A673 (cell line): ENCODE measurements at regions not wholly inside any gene's neighbourhood (a gene's known extent, or its start where the extent isn't known, plus 50 kb on each side); places are given as distances from the start of the nearest gene placed in this dataset.

ENCODE experiments used
- BruUV-seq: library from RNA; stranded (reverse); fragments of 400-500 nt; replicated peaks from 2 replicates; lab custom pipeline; 2021; lab: Mats Ljungman, UMichigan
- CTCF ChIA-PET: fragments of 300-600 bp; sonication (Branson Sonifier 250); formaldehyde crosslinking; loops from one replicate; lab custom pipeline; 2022; ENCODE audit warnings: antibody characterized with exemption; lab: Charles Lee
- POLR2A ChIA-PET: fragments of 300-600 bp; sonication (Branson Sonifier 250); formaldehyde crosslinking; loops from one replicate; lab custom pipeline; 2022; ENCODE audit warnings: antibody characterized with exemption; ENCODE audit not compliant: low non-redundant PET; lab: Charles Lee
- DNase-seq: peaks from one replicate; pipeline ENCODE4 v3.0.0-alpha.2; 2015; ENCODE audit warnings: low spot score
- H3K27ac ChIP-seq: fragments of 200-600 bp; sonication (generic); 2 replicates; pipeline ENCODE4 v1.5.1; 2016; ENCODE audit warnings: mixed run types, low read depth, mild to moderate bottlenecking, mixed read lengths, antibody characterized with exemption, low read length; ENCODE audit not compliant: poor library complexity, severe bottlenecking
- H3K27me3 ChIP-seq: fragments of 200-600 bp; sonication (generic); replicated peaks from 2 replicates; pipeline ENCODE4 v1.6.1; 2017; ENCODE audit warnings: mixed run types, low read depth, mild to moderate bottlenecking, mixed read lengths, antibody characterized with exemption, low read length; ENCODE audit not compliant: insufficient read depth, poor library complexity
- H3K36me3 ChIP-seq: fragments of 200-600 bp; sonication (generic); 2 replicates; pipeline ENCODE4 v1.6.1; 2016; ENCODE audit warnings: mixed run types, mild to moderate bottlenecking, mixed read lengths, antibody characterized with exemption, low read length; ENCODE audit not compliant: insufficient read depth, poor library complexity, severe bottlenecking
- H3K4me1 ChIP-seq: fragments of 200-600 bp; sonication (generic); 2 replicates; pipeline ENCODE4 v1.6.1; 2017; ENCODE audit warnings: mixed run types, mild to moderate bottlenecking, mixed read lengths, antibody characterized with exemption, low read length; ENCODE audit not compliant: insufficient read depth, poor library complexity, severe bottlenecking
- H3K4me3 ChIP-seq: fragments of 200-600 bp; sonication (generic); 2 replicates; pipeline ENCODE4 v1.5.1; 2016; ENCODE audit warnings: low read depth, mixed run types, mild to moderate bottlenecking, mixed read lengths, low read length; ENCODE audit not compliant: poor library complexity, severe bottlenecking
- H3K9me3 ChIP-seq: fragments of 200-600 bp; sonication (generic); 2 replicates; pipeline ENCODE4 v1.6.1; 2016; ENCODE audit warnings: mixed run types, low read depth, mild to moderate bottlenecking, mixed read lengths, antibody characterized with exemption, low read length; ENCODE audit not compliant: poor library complexity, severe bottlenecking
- EZH2 ChIP-seq: fragments of 200-600 bp; sonication (generic); IDR thresholded peaks from 2 replicates; pipeline ENCODE4 v1.6.1; 2017; ENCODE audit warnings: borderline replicate concordance, low read depth, mild to moderate bottlenecking, mixed read lengths, antibody characterized with exemption, low read length; ENCODE audit not compliant: poor library complexity, severe bottlenecking
- intact Hi-C: fragments of 100-400 bp; cut with micrococcal nuclease; formaldehyde crosslinking; loops from one replicate; pipeline ENCODE4 v1.10.0; 2022; ENCODE audit not compliant: unreplicated experiment
- TF ChIP-seq, protein P1 (sequence below): fragments of 300-800, 200-600 bp; sonication (generic); conservative IDR thresholded peaks from 2 replicates; pipeline ENCODE4 v1.5.1; 2017; ENCODE audit warnings: low read depth, mild to moderate bottlenecking, antibody characterized with exemption, low read length, moderate library complexity, mixed read lengths

DNA sequence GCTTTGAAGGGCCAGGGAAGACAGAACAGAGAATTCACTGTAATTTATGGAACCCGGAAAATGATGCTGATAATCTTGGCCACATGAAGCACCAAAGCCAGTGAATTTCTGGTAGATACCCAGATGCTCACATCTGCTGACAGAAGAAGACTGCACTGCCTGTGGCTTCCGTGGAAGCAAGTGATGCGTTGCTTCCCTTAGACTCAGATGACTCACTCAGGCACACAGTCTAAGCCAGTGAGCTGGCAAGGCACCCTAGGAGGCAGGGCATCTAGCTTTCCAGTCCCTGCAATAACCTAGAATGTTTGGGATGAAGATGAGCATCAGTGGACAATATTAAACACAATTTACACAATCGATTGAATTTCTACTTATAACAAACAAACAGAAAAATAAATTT lies 284.7 kb downstream of the CMPK2 start:
- POLR2A ChIA-PET: no interaction called here
- no TSS peak for BruUV-seq
- H3K9me3 ChIP-seq: no peaks in the 10 kb centered on the region
- peak; percentile 55 for DNase-seq
- no peaks in the 10 kb centered on the region for H3K27me3 ChIP-seq
- intact Hi-C loops: no loop called here
- H3K4me1 ChIP-seq: no peaks in the 10 kb centered on the region
- CTCF ChIA-PET: no interaction called here
- H3K27ac ChIP-seq: no peak overlapping the region
- H3K4me3 ChIP-seq: no peak overlapping the region
- TF ChIP-seq, protein P1, sequence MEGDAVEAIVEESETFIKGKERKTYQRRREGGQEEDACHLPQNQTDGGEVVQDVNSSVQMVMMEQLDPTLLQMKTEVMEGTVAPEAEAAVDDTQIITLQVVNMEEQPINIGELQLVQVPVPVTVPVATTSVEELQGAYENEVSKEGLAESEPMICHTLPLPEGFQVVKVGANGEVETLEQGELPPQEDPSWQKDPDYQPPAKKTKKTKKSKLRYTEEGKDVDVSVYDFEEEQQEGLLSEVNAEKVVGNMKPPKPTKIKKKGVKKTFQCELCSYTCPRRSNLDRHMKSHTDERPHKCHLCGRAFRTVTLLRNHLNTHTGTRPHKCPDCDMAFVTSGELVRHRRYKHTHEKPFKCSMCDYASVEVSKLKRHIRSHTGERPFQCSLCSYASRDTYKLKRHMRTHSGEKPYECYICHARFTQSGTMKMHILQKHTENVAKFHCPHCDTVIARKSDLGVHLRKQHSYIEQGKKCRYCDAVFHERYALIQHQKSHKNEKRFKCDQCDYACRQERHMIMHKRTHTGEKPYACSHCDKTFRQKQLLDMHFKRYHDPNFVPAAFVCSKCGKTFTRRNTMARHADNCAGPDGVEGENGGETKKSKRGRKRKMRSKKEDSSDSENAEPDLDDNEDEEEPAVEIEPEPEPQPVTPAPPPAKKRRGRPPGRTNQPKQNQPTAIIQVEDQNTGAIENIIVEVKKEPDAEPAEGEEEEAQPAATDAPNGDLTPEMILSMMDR: no peak
- TF ChIP-seq EZH2: no peak
- no peaks in the 10 kb centered on the region for H3K36me3 ChIP-seq

DNA sequence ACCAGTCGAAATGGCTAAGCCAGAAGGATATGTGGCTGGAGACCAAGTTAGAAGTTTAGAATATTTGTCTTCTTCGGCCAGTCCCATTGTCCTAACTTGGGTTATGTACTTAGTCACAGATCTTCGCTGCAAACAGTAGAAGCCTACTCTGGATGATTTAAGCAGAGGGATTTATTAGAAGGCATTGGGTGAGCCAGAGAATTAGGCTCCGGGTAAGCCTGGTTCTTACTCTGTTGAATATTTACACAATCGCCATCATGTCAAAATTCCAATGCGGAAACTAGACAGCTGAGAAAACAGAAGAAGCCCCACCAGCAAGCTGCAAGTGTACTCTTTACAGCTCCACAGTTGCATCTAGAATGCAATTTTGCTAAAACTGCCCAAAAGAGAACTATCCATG lies 276.6 kb downstream of the CMPK2 start:
- no peaks in the 10 kb centered on the region for H3K27me3 ChIP-seq
- no peak overlapping the region for H3K4me3 ChIP-seq
- intact Hi-C loops: no loop called here
- no peaks in the 10 kb centered on the region for H3K36me3 ChIP-seq
- TF ChIP-seq EZH2: no peak
- TF ChIP-seq, protein P1: no peak
- BruUV-seq: no TSS peak
- H3K27ac ChIP-seq: no peak overlapping the region
- no peaks in the 10 kb centered on the region for H3K9me3 ChIP-seq
- ChIA-PET POLR2A (no interaction called here), CTCF (no interaction called here)
- no peak for DNase-seq
- no peaks in the 10 kb centered on the region for H3K4me1 ChIP-seq

DNA sequence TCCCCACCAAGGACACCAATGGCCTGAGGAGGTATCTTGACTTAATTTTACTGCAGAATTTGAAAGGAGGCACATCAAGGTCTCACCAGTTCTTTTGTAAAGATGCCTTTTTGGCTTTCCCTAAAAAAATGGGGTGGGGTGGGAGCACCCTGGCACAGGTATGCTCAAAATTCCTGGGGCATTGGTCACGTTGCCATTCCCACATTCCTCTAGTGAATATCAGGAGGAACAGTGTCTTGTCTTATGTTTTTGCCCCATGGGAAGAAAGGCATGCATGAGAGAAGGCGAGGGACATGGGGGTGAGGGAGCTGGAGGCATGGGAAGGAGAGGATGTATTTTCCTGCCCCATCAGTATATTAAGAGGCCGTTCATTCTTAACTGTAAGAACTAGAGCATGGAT lies 275.3 kb downstream of the CMPK2 start:
- no peak for DNase-seq
- H3K36me3 ChIP-seq: no peaks in the 10 kb centered on the region
- no peak overlapping the region for H3K4me3 ChIP-seq
- H3K9me3 ChIP-seq: no peaks in the 10 kb centered on the region
- H3K27me3 ChIP-seq: no peaks in the 10 kb centered on the region
- intact Hi-C loops: no loop called here
- no peaks in the 10 kb centered on the region for H3K4me1 ChIP-seq
- ChIA-PET CTCF (no interaction called here), POLR2A (no interaction called here)
- H3K27ac ChIP-seq: no peak overlapping the region
- no peak for TF ChIP-seq EZH2
- TF ChIP-seq, protein P1: no peak
- BruUV-seq: no TSS peak
